C1 segment of cervical spinal cord (tissue), 14 donors: ENCODE measurements at regions not wholly inside any gene's neighbourhood (a gene's known extent, or its start where the extent isn't known, plus 50 kb on each side); places are given as distances from the start of the nearest gene placed in this dataset.

Source experiments
- DNase-seq, 14 donors: peaks; one replicate each; lab custom pipeline; 2025; lab: John Stamatoyannopoulos, UW

- DNase-seq, result no peak
Observed at GRCh38 chr2:63658176-63658968, 69.6 kb downstream of the MDH1 start.

GRCh38 chr2:63660060-63660459 lies 71.3 kb downstream of the MDH1 start:
- no peak for DNase-seq

- no peak for DNase-seq
Observed at GRCh38 chr2:63661076-63661475, 72.3 kb downstream of the MDH1 start.

- no peak for DNase-seq
Observed at GRCh38 chr2:63662028-63662804, 73.5 kb downstream of the MDH1 start.

GRCh38 chr2:63663013-63663864 lies 74.5 kb downstream of the MDH1 start:
- DNase-seq, result no peak

GRCh38 chr2:63665091-63665490 lies 76.3 kb downstream of the MDH1 start:
- DNase-seq, result no peak

GRCh38 chr2:63665846-63666475 lies 77.2 kb downstream of the MDH1 start:
- no peak for DNase-seq

- no peak for DNase-seq
Observed at GRCh38 chr2:63667132-63667700, 78.5 kb downstream of the MDH1 start.

GRCh38 chr2:63668000-63668399 lies 79.2 kb downstream of the MDH1 start:
- no peak for DNase-seq

GRCh38 chr2:63668466-63668865 lies 79.7 kb downstream of the MDH1 start:
- no peak for DNase-seq

GRCh38 chr2:63669596-63669995 lies 80.8 kb downstream of the MDH1 start:
- DNase-seq, result no peak

GRCh38 chr2:63673865-63674533 lies 85.2 kb downstream of the MDH1 start:
- no peak for DNase-seq

GRCh38 chr2:63675026-63675425 lies 86.3 kb downstream of the MDH1 start:
- no peak for DNase-seq

GRCh38 chr2:63676135-63676534 lies 87.4 kb downstream of the MDH1 start:
- DNase-seq, result no peak

- no peak for DNase-seq
Observed at GRCh38 chr2:63678085-63678484, 89.3 kb downstream of the MDH1 start.

GRCh38 chr2:63678551-63678950 lies 89.8 kb downstream of the MDH1 start:
- DNase-seq, result no peak

- DNase-seq, result no peak
Observed at GRCh38 chr2:63679252-63679855, 90.6 kb downstream of the MDH1 start.

- no peak for DNase-seq
Observed at GRCh38 chr2:63680455-63680854, 91.7 kb downstream of the MDH1 start.

GRCh38 chr2:63681896-63682295 lies 93.1 kb downstream of the MDH1 start:
- DNase-seq, result no peak

- DNase-seq, result no peak
Observed at GRCh38 chr2:63692002-63692606, 103.3 kb downstream of the MDH1 start.
